HT1080 (cell line): ENCODE measurements at regions not wholly inside any gene's neighbourhood (a gene's known extent, or its start where the extent isn't known, plus 50 kb on each side); places are given as distances from the start of the nearest gene placed in this dataset.
A peak's percentile ranks its signal among the peaks of the same experiment; 100 is the strongest.

Source experiments
- DNase-seq: peaks from one replicate; pipeline ENCODE4 v3.0.0-alpha.2; 2015; ENCODE audit warnings: low read depth

DNA sequence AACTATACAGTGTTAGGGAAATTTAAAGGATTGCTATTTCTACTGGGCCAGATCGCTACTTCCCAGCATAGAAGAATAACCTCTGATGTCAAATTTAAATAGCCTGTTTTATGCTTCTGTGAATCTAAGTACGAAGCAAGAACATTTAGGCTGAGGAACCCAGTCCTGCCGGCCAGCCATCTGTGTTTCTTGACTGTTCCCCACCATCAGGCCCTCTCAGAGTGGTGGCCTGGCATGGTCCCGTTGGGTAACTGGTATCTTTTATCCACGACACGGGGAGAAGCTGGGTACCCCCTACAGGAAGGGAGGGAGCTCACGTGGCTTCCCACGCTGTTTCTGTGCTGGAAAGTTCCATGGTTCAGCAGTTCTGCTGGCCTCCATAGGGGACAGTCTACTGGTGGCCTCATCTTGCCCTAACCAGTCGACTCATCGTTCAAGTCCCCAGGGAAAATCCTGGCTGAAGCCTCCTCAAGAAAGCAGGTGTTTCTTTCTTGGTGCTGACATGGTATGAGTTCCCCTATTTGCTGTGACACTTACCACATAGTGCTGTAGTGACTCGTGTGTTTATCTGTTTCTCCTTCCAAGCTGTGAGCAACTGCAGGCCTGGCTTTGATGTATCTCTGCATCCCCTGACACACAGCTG is 201.7 kb upstream of the NLRP1 start:
- DNase-seq: peak; percentile 44

DNA sequence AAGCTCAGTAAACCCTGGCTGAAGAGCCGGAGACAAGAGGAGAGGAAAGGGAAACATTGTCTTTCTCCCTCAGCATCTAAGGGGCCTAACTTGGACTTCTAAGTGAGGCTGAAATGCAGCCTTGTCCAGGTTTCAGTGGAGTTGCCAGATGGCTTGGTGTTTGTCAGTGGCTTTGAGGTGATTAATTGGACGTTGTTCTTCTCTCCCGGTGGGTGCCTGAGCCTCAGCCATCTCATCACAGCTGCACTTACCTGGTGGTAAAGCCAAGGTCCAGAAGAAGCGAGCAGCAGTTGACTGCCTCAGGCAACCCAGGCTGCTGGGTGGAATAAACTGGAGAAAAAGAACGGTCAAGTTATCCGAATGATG is 202.2 kb upstream of the NLRP1 start:
- DNase-seq: no peak

DNA sequence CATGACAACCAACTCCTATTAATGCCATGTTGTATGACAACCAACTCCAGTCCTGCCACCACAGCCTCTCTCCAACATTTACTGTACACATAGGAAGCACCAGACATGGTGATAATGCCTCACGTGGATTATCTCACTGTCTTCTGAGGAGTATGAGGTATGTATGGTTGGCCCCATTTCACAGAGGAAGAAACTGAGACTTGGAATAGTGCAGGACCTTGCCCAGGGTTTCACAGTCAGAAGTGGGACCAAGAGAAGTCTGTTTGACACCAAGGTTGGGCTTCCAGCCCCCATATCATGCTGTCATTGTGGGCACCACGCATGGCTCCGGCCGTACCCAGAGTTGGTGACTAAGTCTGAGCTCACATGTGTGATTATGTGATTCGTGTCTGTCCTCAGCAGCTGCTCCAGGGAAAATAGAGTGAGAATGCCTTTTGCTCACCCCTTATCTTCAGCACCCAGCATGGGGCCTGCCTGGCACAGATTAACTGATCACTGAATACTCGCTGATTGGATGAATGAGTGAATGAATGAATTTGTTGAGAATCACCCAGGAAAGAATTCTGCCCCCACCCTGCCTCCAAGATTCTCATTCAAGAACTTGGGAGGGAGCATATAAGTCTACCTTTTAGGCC is 204.1 kb upstream of the NLRP1 start:
- peak; percentile 81 for DNase-seq

DNA sequence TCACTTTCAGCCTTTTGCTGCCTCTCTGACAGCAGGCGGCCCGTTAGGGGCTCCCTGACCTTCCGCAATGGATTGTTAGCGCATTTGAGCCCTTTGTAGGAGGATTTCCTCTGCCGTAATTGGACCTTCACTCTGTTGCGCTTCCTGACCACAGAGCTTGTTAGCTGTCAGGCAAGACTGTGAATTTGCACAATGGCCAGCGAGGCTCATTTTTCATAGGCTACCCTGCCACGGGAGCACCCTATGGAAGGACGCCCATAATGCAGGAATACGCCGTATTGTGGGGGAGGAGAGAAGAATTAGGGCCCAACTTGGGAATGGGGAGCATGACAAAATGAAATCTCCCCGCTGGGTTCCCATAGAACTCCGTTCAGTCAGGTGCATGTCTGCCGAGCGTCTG is 205.2 kb upstream of the NLRP1 start:
- no peak for DNase-seq

DNA sequence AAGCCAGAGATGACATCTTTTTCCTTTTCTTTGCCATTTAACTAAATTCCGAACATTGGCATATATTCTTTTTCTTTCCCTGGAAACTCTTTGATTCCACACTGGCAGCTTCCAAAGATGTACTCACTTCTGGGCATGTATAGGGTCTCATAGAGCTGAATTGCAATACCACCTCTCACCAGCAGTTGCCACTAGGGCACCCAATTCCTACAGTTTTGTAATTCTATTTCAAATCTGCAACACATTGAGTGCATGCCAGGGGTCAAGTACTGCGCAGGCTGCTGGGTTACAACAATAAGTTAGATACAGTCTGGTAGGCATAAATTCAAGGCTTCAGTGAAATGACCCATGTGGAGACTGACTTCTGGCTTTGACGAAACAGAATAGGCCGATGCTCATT is 208.8 kb upstream of the NLRP1 start:
- no peak for DNase-seq

DNA sequence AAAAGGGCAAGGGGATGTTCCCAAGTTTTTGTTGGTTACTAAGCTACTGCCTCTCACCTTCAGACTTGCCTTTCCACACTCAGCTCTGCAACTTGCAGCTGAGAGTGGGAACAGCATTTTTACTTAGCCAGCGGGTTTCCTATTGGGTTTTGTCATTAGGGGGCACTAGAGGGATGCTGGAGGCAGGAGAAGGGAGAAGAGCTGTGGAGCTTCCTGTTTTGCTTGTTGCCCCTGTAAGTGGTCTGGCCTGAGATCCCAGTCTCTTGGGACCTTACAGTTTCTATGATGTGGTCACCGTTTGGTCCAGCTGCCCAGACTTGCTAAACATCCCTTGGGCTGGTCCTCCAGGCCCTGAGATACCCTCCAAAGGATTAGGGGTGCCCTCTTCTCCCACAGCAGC is 209.6 kb upstream of the NLRP1 start:
- DNase-seq: no peak

DNA sequence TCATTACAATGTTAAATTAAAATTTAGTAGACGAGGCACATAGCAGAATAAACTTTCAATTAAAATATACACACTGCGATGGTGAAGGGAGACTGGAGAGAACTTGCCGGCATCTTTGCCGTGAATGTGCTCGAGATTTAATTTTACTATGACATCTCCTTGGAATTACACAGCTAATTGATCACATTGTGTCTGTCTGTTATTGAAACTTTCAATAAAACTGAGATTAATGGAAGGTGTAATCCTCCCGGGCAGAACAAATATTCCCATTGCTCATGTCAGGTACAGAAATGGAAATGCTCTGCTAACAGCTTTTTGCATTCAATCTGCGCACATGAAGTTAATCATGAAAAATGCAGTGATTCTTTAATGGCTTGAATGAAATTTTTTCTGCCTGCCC is 210.1 kb upstream of the NLRP1 start:
- DNase-seq: no peak

GRCh38 chr17:5794881-5795506 is 210.7 kb upstream of the NLRP1 start:
- DNase-seq: no peak

DNA sequence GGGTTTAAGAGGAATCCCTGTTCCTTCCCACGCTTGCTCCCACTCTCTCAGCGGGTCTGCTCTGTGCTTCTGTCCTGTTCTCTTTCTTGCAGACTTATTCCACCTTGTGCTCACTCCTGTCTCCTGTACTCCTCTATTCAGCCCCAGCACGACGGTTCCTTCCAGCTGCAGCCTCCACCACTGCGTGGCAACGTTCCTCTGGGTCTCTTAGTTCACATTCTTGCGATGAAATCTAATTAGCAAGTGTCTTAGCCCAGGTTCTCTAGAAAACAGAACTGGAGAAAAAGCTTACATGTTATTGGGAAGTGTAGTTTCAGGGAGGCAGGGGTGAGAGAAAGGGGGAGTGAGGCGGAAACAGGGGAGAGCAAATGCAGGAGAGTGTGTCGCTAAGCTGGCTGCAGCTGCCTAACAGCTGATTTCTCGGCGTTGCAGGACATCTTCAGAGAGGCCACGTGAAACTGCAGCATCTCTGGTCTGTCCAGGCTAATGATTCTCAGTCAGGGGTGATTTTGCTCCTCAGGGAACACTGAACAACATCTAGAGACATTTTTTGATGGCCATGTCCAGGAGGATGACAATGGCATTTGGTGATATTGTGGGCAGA is 213.2 kb upstream of the NLRP1 start:
- DNase-seq: no peak

DNA sequence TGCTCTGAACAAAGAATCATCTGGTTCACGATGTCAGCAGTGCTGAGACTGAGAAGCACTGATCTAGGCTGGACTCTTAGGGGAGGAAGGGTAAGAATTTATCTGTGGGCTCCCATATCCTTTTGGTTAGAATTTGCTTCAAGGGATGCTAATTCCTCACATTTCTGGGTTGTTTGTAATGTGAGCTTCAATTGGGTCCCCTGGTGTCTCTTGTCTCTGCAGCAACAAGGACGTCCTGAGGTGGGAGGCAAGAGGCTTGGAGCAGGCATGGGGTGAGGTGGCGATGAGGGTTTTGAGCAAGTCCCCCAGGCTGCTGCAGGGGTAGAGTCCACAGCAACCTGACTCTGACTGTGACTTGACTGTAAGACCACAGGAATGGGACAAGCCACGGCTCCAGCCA is 213.8 kb upstream of the NLRP1 start:
- DNase-seq: no peak

- DNase-seq: no peak
Measured at GRCh38 chr17:5800131-5800530, 215.8 kb upstream of the NLRP1 start.

DNA sequence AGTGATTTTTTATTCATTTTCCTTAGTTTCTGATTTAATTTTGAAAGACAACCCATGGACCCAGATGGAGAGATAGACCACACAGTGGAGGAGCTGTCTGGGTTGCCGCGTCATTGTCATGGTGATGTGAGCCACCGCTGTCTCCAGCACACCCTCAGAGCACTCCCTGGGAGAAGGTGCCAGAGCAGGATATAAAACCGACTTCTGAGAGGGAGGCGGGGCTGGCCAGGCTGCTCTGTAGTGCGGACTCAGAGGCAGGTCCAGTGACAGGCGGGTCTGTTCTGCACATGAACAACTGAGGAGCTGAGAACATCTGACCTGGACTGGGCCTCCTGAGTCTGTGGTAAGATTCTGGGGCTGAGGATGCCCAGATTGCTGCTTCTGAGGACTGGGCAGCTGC is 216.3 kb upstream of the NLRP1 start:
- no peak for DNase-seq

- DNase-seq: no peak
Measured at GRCh38 chr17:5804251-5804650, 219.9 kb upstream of the NLRP1 start.

DNA sequence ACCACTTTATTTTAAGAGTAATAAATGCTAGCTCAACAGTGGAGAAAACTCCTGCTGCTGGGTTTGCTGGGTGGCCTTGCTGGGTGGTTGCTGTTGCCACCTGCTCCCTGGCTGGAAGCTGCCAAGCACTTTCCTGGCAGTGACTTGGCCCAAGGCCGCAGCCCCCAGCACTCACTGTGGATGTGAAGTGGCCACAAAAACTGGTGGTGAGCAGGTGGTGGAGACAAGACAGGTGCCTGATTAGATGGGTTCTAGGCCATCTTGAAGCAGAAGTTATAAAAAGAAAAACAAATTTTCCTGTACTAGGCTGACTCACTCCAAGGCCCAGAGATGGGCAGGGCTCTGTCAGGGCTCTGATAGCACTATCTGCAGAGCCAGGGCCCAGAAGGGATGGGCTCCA is 224.7 kb upstream of the NLRP1 start:
- no peak for DNase-seq

DNA sequence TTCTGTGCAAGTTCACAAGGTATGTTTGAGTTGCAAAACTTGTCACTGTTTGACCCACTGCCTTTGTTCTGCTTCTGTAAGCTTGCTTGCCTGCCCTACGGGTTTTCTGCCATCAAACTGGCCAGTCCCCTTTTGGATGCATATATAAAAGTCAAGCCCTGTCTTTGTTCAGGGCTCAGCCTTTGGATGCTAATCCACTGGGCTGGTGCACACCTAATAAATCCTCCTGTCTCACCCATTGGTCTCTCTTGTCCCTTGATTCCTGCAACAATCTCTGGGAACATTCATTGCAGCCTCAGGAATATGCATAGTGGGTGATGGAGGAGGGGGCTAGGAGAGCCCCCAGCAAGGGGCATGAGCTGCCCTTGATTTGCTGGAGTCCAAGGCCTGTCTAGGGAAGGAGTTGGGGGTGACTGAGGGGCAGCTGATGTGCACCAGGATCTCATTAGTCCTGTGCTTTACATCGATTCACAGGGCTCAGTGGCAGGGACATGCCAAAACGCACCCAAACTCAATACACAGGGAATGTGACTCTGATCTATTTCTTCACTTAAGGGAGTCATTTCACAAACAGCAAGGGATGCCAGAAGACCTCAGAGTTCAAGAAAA is 225.4 kb upstream of the NLRP1 start:
- DNase-seq: no peak

- DNase-seq: no peak
Measured at GRCh38 chr17:5812590-5812989, 228.3 kb upstream of the NLRP1 start.

- no peak for DNase-seq
Measured at GRCh38 chr17:5813357-5813756, 229.0 kb upstream of the NLRP1 start.

- DNase-seq: no peak
Measured at GRCh38 chr17:5815396-5815795, 231.1 kb upstream of the NLRP1 start.

DNA sequence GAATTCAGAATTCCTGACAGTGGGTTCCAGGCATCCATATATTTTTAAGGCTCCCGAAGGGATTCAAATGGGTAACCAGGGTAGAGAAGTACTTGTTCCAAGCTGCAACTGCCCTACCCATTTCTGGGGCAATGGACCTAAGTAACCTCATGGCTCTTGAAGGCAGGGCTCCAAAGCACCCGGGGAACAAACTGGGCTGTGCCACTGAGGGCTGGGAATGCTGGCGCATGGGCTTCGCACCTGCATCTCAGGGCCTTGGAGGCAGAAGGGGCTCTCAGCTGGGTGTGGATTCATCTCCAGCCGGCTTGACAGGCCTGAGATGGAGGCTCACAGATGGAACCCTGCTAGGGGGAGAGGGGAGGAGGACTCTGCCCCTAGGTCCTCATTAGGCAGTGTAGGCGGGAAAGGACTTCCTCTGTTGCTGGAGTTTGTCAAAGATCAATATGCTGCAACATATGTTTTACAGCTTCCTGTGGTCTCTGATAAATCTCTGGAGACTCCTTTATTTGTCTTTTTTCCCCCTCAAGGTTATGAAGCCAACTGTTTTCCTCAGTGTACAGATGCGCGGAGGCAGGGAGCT is 232.3 kb upstream of the NLRP1 start:
- no peak for DNase-seq

DNA sequence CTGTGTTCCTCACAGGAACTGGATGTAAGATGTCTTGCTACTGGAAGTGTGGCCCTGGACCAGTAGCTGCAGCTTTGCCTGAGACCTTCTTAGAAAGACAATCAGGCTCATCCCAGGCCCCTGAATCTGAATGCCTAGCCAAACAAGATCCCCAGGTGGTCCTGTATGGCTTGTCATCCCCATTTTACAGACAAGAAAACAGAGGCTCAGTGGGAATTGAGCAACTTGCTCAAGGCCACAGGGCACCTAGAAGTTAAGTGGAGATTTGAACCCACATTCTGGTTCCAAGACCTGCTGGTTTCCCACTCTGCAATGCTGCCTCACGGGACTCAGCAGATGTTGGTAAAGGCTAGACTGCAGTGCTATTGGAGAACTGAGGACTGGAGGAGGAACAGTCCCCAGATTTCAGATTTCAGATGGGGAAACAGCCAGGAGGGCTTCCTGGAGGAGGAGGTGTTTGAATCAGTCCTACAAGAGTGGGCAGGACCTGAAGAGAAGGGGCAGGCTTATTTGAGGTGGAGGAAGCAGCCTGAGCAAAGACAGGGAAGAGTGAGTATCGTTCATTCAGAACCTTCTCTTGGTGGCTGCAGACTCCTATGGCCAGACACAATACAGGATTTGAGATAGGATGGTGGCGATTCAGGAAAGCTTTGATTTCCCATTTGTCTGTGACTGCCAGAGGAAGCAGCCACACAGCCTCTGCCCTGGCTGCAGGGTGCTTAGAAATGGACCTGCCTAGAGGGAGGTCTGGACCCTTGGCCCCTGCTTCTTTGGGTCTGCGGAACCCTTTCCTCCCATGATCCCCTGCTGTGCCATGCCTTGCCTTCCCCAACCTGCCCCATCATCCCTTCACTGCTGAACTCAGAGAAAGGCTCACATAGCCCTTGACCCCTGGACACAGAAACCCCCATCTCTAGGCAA is 233.4 kb upstream of the NLRP1 start:
- DNase-seq: no peak

DNA sequence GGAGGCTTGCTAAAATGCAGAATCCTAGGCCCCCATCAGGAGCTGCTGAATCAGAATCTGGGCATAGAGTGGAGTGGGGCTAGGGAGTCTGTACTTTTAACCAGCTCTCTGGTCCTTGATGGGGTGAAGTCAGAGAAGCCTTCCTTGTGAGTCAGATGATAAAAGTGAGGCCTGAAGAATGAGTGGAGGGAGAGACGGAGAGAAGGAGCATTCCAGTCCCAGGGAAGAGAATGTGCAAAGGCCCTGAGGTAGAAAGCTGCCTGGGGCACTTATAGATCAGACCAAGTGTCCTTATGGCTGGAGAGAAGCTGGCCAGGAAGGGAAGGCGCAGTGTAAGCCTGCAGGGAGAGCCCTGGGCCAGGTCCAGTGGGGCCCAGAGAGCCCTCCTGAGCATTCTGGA is 235.1 kb upstream of the NLRP1 start:
- no peak for DNase-seq
